ENCODE measurements at regions not wholly inside any gene's neighbourhood (a gene's known extent, or its start where the extent isn't known, plus 50 kb on each side); places are given as distances from the start of the nearest gene placed in this dataset.

GRCh38 chr18:10399465-10399864, 55.0 kb upstream of the APCDD1 start:
- intact Hi-C loops (cut with DNase I; ENCODE audit: low total_unique reads): no loop called here
- TF ChIP-seq POLR2A (IDR thresholded peaks at IDR 0.05): no peak
- no peak for TF ChIP-seq CTCF (IDR thresholded peaks at IDR 0.05)
- no peak for TF ChIP-seq POLR2AphosphoS5 (IDR thresholded peaks at IDR 0.05)
- H3K36me3 ChIP-seq: no peaks in the 10 kb centered on the region
- H3K27ac ChIP-seq: no peak overlapping the region
- H3K4me1 ChIP-seq: no peaks in the 10 kb centered on the region
- H3K27me3 ChIP-seq: no peaks in the 10 kb centered on the region
- no peak overlapping the region for H3K4me3 ChIP-seq
- H3K9me3 ChIP-seq: no peaks in the 10 kb centered on the region
- DNase-seq (ENCODE audit: low spot score in 2 of 2): no peak

- TF ChIP-seq POLR2AphosphoS5 (IDR thresholded peaks at IDR 0.05) (no peak), CTCF (IDR thresholded peaks at IDR 0.05) (no peak), POLR2A (IDR thresholded peaks at IDR 0.05) (no peak)
- H3K4me3 ChIP-seq: no peak overlapping the region
- intact Hi-C loops (cut with DNase I; ENCODE audit: low total_unique reads): no loop called here
- no peak for DNase-seq (ENCODE audit: low spot score in 2 of 2)
- H3K9me3 ChIP-seq: no peaks in the 10 kb centered on the region
- H3K27me3 ChIP-seq: no peaks in the 10 kb centered on the region
- no peaks in the 10 kb centered on the region for H3K36me3 ChIP-seq
- no peak overlapping the region for H3K27ac ChIP-seq
- no peaks in the 10 kb centered on the region for H3K4me1 ChIP-seq
Observed at GRCh38 chr18:10400534-10401307, 53.7 kb upstream of the APCDD1 start.

DNA sequence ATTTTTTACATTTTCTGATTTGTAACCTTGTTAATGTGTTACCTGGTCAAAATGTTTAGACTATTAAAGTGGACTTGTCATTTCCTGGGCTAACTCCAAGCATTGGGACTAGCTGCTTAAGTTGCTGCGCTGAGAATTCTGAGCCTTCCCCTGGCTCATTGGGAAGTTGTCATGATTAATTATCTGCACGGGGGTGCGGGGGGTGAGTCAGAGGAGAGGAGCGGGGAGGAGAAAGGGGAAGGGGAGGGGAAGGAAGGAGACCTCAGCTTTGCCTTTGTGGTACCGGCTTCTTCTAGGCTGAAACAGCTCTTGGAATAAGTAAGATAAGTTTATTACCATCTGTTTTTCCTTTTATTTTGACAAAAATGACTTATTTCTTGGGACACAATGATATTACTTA, 52.9 kb upstream of the APCDD1 start:
- intact Hi-C loops (cut with DNase I; ENCODE audit: low total_unique reads): no loop called here
- TF ChIP-seq CTCF (IDR thresholded peaks at IDR 0.05): no peak
- Histone ChIP-seq H3K27me3 (no peaks in the 10 kb centered on the region), H3K9me3 (no peaks in the 10 kb centered on the region), H3K27ac (no peak overlapping the region), H3K4me3 (no peak overlapping the region), H3K4me1 (no peaks in the 10 kb centered on the region), H3K36me3 (no peaks in the 10 kb centered on the region)
- no peak for DNase-seq (ENCODE audit: low spot score in 2 of 2)

- no peaks in the 10 kb centered on the region for H3K27me3 ChIP-seq
- intact Hi-C loops (cut with DNase I; ENCODE audit: low total_unique reads): no loop called here
- H3K36me3 ChIP-seq: no peaks in the 10 kb centered on the region
- no peaks in the 10 kb centered on the region for H3K4me1 ChIP-seq
- H3K4me3 ChIP-seq: no peak overlapping the region
- TF ChIP-seq CTCF (IDR thresholded peaks at IDR 0.05) (no peak), POLR2AphosphoS5 (IDR thresholded peaks at IDR 0.05) (no peak), POLR2A (IDR thresholded peaks at IDR 0.05) (no peak)
- H3K9me3 ChIP-seq: no peaks in the 10 kb centered on the region
- no peak overlapping the region for H3K27ac ChIP-seq
- DNase-seq (ENCODE audit: low spot score in 2 of 2): no peak
Observed at GRCh38 chr18:10401930-10402329, 52.5 kb upstream of the APCDD1 start.

DNA sequence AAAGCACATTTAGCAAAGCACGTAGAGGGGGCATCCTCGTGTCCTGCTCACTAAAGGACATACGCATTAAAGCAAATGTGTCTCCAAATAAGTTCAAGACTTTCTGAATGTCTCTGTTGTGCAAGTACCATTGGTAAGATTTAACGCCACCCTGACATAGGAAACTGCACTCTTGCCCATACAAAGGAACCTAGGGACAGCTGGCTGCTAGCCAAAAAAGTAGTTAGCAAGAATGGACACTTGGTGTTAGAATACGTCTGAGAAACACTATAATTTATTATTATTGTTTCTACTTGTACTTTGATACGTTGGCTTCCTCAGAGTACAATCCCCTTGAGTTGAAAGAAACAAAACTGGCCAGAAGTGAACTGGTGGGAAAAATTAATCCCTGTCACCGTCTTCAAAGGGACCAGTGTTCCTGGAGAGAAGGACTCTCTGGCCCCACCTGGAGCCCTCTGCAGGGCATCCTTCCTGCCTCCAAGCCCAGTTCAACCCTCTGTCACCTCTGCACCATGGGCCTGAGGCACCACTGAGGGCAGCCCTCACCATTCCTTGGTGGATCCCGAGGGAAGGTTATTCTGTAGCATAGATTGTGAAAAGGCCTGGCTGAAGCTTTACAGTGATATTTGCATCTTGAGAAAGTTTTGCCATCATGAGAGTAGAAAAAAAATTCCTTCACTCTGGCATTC, 51.4 kb upstream of the APCDD1 start:
- no peaks in the 10 kb centered on the region for H3K9me3 ChIP-seq
- no peak overlapping the region for H3K27ac ChIP-seq
- no peak for DNase-seq (ENCODE audit: low spot score in 2 of 2)
- H3K4me1 ChIP-seq: no peaks in the 10 kb centered on the region
- H3K4me3 ChIP-seq: no peak overlapping the region
- intact Hi-C loops (cut with DNase I; ENCODE audit: low total_unique reads): no loop called here
- TF ChIP-seq CTCF (IDR thresholded peaks at IDR 0.05) (no peak), POLR2A (IDR thresholded peaks at IDR 0.05) (no peak), POLR2AphosphoS5 (IDR thresholded peaks at IDR 0.05) (no peak)
- no peaks in the 10 kb centered on the region for H3K36me3 ChIP-seq
- no peaks in the 10 kb centered on the region for H3K27me3 ChIP-seq

All from breast epithelium (tissue), 4 donors.